ENCODE measurements at regions not wholly inside any gene's neighbourhood (a gene's known extent, or its start where the extent isn't known, plus 50 kb on each side); places are given as distances from the start of the nearest gene placed in this dataset.

- Histone ChIP-seq H3K4me3 (ENCODE audit: insufficient read depth, low read depth, low read length) (no peak overlapping the region), H4K91ac (ENCODE audit: insufficient read depth, low read depth, low read length) (no peak overlapping the region), H3K18ac (ENCODE audit: low read depth, low read length) (no peak overlapping the region), H3K9me1 (ENCODE audit: insufficient read depth, low read length) (no peaks in the 10 kb centered on the region), H3K79me1 (ENCODE audit: low read depth in 1 of 2, low read length in 2 of 2) (no peaks in the 10 kb centered on the region), H3K4me2 (ENCODE audit: low read depth, low read length) (no peak overlapping the region), H2BK15ac (ENCODE audit: low read depth, low read length) (no peak overlapping the region), H2BK120ac (ENCODE audit: low read depth, low read length) (no peak overlapping the region), H3K36me3 (ENCODE audit: control insufficient read depth, insufficient read depth, low read length) (no peaks in the 10 kb centered on the region), H3K9ac (ENCODE audit: low read depth, low read length) (no peak overlapping the region), H3K14ac (replicated peaks; ENCODE audit: low read depth, low read length) (no peak overlapping the region), H4K8ac (ENCODE audit: low read depth in 2 of 2, low read length in 2 of 2) (no peak overlapping the region), H3K4ac (ENCODE audit: low read depth, low read length) (no peak overlapping the region), H4K5ac (ENCODE audit: low read depth, low read length) (no peak overlapping the region), H2AK9ac (replicated peaks; ENCODE audit: low read depth, low read length, poor library complexity) (no peak overlapping the region), H3K27me3 (ENCODE audit: control insufficient read depth, insufficient read depth, low read length) (no peaks in the 10 kb centered on the region), H2BK20ac (ENCODE audit: low read depth, low read length) (no peak overlapping the region), H2BK5ac (ENCODE audit: low read depth, low read length, poor library complexity, severe bottlenecking) (no peak overlapping the region), H3K9me3 (ENCODE audit: control insufficient read depth, insufficient read depth, low read length) (no peaks in the 10 kb centered on the region), H3K56ac (ENCODE audit: extremely low read depth, insufficient read depth, low read length) (no peak overlapping the region), H2AFZ (replicated peaks; ENCODE audit: low read length, poor library complexity) (no peak overlapping the region), H3K4me1 (ENCODE audit: control insufficient read depth, insufficient read depth, low read length) (no peaks in the 10 kb centered on the region), H3K27ac (ENCODE audit: insufficient read depth, low read length) (no peak overlapping the region), H3K23ac (ENCODE audit: low read depth, low read length) (no peak overlapping the region), H4K20me1 (ENCODE audit: insufficient read depth, low read length) (no peaks in the 10 kb centered on the region), H2AK5ac (ENCODE audit: low read depth, low read length) (no peak overlapping the region)
- intact Hi-C loops (cut with micrococcal nuclease) (no loop called here), dilution Hi-C loops (cut with HindIII; ENCODE audit: low sequenced_read_pairs, unreplicated experiment) (no loop called here), in situ Hi-C loops (cut with MboI; ENCODE audit: low sequenced_read_pairs) (no loop called here)
- ChIA-PET CTCF (no interaction called here), POLR2A (ENCODE audit: unreplicated experiment) (no interaction called here)
- DNase-seq (no peak), ATAC-seq (ENCODE audit: low read depth) (no peak)
- no CpG with 5 or more reads among the region's 2 CpGs for WGBS, 2 experiments (ENCODE audit: extremely low coverage in 2 of 2, insufficient read length in 1 of 2)
- no TSS peak for BruUV-seq (replicated peaks)
- TF ChIP-seq MAFK (IDR thresholded peaks at IDR 0.05; ENCODE audit: low read depth, low read length) (no peak), SMC3 (IDR thresholded peaks at IDR 0.05; ENCODE audit: low read depth, low read length) (no peak), CEBPB (IDR thresholded peaks at IDR 0.05; ENCODE audit: low read depth, low read length) (no peak), POLR2A (IDR thresholded peaks at IDR 0.05; ENCODE audit: low read depth, low read length) (no peak), NFE2L2 (IDR thresholded peaks at IDR 0.05; ENCODE audit: low read depth, low read length) (no peak), MXI1 (IDR thresholded peaks at IDR 0.05; ENCODE audit: borderline replicate concordance, low read depth, low read length) (no peak), FOS (IDR thresholded peaks at IDR 0.05; ENCODE audit: low read depth, low read length) (no peak), CTCF (conservative IDR thresholded peaks at IDR 0.05; ENCODE audit: low read depth, low read length) (no peak), RFX5 (IDR thresholded peaks at IDR 0.05; ENCODE audit: low read depth, low read length) (no peak), RCOR1 (IDR thresholded peaks at IDR 0.05; ENCODE audit: insufficient replicate concordance, low read length) (no peak), USF2 (IDR thresholded peaks at IDR 0.05; ENCODE audit: low read depth, low read length) (no peak), CHD1 (IDR thresholded peaks at IDR 0.05; ENCODE audit: low read depth, low read length) (no peak), MAZ (IDR thresholded peaks at IDR 0.05; ENCODE audit: borderline replicate concordance, low read depth, low read length) (no peak), BHLHE40 (IDR thresholded peaks at IDR 0.05; ENCODE audit: low read depth, low read length) (no peak), RAD21 (IDR thresholded peaks at IDR 0.05; ENCODE audit: low read length) (no peak)
- TF ChIP-seq, protein P1, sequence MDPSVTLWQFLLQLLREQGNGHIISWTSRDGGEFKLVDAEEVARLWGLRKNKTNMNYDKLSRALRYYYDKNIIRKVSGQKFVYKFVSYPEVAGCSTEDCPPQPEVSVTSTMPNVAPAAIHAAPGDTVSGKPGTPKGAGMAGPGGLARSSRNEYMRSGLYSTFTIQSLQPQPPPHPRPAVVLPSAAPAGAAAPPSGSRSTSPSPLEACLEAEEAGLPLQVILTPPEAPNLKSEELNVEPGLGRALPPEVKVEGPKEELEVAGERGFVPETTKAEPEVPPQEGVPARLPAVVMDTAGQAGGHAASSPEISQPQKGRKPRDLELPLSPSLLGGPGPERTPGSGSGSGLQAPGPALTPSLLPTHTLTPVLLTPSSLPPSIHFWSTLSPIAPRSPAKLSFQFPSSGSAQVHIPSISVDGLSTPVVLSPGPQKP (IDR thresholded peaks at IDR 0.05; ENCODE audit: borderline replicate concordance, low read depth, low read length) = no peak
Observed at GRCh38 chr1:82564333-82564732, 763.6 kb downstream of the ADGRL2 start.
